PC-3 (cell line): ENCODE measurements at regions not wholly inside any gene's neighbourhood (a gene's known extent, or its start where the extent isn't known, plus 50 kb on each side); places are given as distances from the start of the nearest gene placed in this dataset.

Experiments
- EZH2 ChIP-seq: fragments of 300-600 bp; sonication (generic); IDR thresholded peaks from one replicate; pipeline ENCODE4 v1.6.1; 2017; ENCODE audit warnings: antibody characterized with exemption, mild to moderate bottlenecking, low read length; ENCODE audit not compliant: unreplicated experiment
- EZH2phosphoT487 ChIP-seq: fragments of 300-600 bp; sonication (generic); IDR thresholded peaks from 2 replicates; pipeline ENCODE4 v1.6.1; 2018; ENCODE audit warnings: mild to moderate bottlenecking, antibody characterized with exemption, low read length, borderline replicate concordance
- TF ChIP-seq, protein P1 (sequence below): fragments of 300-600 bp; sonication (generic); conservative IDR thresholded peaks from 2 replicates; pipeline ENCODE4 v1.5.1; 2017; ENCODE audit warnings: antibody characterized with exemption, low read depth, mild to moderate bottlenecking, low read length

DNA sequence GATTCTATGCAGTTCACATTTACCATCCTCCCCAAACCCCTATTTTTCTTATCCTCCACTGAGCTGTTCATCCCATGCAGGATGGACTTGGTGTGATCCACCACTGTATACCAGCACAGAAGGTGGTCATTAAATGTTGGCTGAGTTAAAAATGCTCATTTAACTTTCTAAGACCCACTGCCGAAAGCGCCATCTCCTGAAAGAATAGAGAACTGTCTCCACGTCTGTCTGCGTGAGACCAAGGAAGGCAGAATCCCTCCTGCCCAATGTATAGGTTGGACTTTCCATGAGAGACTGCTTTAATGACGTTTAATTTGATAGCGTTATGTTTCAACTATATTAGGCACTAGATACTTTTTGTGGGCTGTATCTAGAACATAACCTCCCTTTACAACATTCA lies 124.3 kb downstream of the GPAM start:
- TF ChIP-seq, protein P1, sequence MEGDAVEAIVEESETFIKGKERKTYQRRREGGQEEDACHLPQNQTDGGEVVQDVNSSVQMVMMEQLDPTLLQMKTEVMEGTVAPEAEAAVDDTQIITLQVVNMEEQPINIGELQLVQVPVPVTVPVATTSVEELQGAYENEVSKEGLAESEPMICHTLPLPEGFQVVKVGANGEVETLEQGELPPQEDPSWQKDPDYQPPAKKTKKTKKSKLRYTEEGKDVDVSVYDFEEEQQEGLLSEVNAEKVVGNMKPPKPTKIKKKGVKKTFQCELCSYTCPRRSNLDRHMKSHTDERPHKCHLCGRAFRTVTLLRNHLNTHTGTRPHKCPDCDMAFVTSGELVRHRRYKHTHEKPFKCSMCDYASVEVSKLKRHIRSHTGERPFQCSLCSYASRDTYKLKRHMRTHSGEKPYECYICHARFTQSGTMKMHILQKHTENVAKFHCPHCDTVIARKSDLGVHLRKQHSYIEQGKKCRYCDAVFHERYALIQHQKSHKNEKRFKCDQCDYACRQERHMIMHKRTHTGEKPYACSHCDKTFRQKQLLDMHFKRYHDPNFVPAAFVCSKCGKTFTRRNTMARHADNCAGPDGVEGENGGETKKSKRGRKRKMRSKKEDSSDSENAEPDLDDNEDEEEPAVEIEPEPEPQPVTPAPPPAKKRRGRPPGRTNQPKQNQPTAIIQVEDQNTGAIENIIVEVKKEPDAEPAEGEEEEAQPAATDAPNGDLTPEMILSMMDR, result no peak
- TF ChIP-seq EZH2 (no peak), EZH2phosphoT487 (no peak)
